C4-2B (cell line): ENCODE measurements at regions not wholly inside any gene's neighbourhood (a gene's known extent, or its start where the extent isn't known, plus 50 kb on each side); places are given as distances from the start of the nearest gene placed in this dataset.

Experiments
- ZFX ChIP-seq: fragments of 450-650 bp; IDR thresholded peaks from 2 replicates; pipeline ENCODE4 v1.6.1; 2017
- TF ChIP-seq, protein P1 (sequence below): fragments of 450-650 bp; conservative IDR thresholded peaks from 2 replicates; pipeline ENCODE4 v1.5.1; 2017; ENCODE audit warnings: mild to moderate bottlenecking

DNA sequence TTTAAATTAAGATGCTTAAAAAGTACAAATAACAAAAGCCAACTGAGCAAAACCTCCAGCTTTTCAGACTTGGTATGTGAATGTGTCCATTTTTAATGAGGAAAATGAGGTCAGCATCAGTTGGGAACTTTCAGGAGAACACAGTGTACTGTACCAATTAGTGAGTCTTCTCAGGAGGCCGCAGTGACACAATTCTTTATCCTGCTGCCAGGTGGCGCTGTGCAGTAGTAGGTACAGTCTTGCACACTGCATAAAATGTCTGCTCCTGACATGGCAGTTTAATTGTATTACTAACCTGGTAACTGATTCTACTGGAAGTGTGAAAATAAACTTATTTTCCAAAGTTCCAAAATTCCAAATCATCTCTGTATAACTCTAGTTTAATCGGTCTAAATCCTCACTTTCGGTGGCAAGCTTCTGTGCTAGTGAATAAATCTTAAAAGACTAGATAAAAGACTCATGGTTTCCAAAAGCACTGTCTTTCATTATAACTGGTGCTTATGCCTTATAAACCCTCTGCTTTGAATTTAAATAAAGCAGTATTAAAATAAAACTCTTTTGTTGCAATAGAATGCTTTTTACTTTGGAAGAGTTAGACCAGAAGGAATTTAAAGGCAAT is 214.8 kb upstream of the MMS22L start:
- TF ChIP-seq, protein P1, sequence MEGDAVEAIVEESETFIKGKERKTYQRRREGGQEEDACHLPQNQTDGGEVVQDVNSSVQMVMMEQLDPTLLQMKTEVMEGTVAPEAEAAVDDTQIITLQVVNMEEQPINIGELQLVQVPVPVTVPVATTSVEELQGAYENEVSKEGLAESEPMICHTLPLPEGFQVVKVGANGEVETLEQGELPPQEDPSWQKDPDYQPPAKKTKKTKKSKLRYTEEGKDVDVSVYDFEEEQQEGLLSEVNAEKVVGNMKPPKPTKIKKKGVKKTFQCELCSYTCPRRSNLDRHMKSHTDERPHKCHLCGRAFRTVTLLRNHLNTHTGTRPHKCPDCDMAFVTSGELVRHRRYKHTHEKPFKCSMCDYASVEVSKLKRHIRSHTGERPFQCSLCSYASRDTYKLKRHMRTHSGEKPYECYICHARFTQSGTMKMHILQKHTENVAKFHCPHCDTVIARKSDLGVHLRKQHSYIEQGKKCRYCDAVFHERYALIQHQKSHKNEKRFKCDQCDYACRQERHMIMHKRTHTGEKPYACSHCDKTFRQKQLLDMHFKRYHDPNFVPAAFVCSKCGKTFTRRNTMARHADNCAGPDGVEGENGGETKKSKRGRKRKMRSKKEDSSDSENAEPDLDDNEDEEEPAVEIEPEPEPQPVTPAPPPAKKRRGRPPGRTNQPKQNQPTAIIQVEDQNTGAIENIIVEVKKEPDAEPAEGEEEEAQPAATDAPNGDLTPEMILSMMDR = peak; percentile 90
- TF ChIP-seq ZFX = no peak
